ENCODE measurements at regions not wholly inside any gene's neighbourhood (a gene's known extent, or its start where the extent isn't known, plus 50 kb on each side); places are given as distances from the start of the nearest gene placed in this dataset.

GRCh38 chr11:128125723-128126122 is 461.6 kb downstream of the ETS1 start:
- intact Hi-C loops (cut with DNase I): no loop called here

GRCh38 chr11:128116885-128117284 is 470.5 kb downstream of the ETS1 start:
- intact Hi-C loops (cut with DNase I): no loop called here
- Histone ChIP-seq H3K27ac (no peak overlapping the region), H3K9me3 (no peaks in the 10 kb centered on the region), H3K4me1 (no peaks in the 10 kb centered on the region), H3K36me3 (replicated peaks in 1 of 2; ENCODE audit: insufficient read depth in 1 of 2, low read depth in 2 of 2) (no peaks in the 10 kb centered on the region), H3K4me3 (no peak overlapping the region), H3K27me3 (no peaks in the 10 kb centered on the region)
- 41 to 55% methylated on average over 7 of the region's 7 CpGs for WGBS, 2 donors
- TF ChIP-seq, protein P1, sequence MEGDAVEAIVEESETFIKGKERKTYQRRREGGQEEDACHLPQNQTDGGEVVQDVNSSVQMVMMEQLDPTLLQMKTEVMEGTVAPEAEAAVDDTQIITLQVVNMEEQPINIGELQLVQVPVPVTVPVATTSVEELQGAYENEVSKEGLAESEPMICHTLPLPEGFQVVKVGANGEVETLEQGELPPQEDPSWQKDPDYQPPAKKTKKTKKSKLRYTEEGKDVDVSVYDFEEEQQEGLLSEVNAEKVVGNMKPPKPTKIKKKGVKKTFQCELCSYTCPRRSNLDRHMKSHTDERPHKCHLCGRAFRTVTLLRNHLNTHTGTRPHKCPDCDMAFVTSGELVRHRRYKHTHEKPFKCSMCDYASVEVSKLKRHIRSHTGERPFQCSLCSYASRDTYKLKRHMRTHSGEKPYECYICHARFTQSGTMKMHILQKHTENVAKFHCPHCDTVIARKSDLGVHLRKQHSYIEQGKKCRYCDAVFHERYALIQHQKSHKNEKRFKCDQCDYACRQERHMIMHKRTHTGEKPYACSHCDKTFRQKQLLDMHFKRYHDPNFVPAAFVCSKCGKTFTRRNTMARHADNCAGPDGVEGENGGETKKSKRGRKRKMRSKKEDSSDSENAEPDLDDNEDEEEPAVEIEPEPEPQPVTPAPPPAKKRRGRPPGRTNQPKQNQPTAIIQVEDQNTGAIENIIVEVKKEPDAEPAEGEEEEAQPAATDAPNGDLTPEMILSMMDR (IDR thresholded peaks at IDR 0.05): no peak
- no peak for TF ChIP-seq POLR2A (IDR thresholded peaks at IDR 0.05)
- ATAC-seq (no peak), DNase-seq (no peak)

More at GRCh38 chr11:128125723-128126122, 461.6 kb downstream of the ETS1 start:
- Histone ChIP-seq H3K9me3 (no peaks in the 10 kb centered on the region), H3K27ac (no peak overlapping the region), H3K36me3 (replicated peaks in 1 of 2; ENCODE audit: insufficient read depth in 1 of 2, low read depth in 2 of 2) (no peaks in the 10 kb centered on the region), H3K4me1 (no peaks in the 10 kb centered on the region), H3K4me3 (no peak overlapping the region), H3K27me3 (no peaks in the 10 kb centered on the region)
- 72 to 86% methylated on average over 3 of the region's 3 CpGs for WGBS, 2 donors
- TF ChIP-seq, protein P1 (IDR thresholded peaks at IDR 0.05): no peak
- no peak for TF ChIP-seq POLR2A (IDR thresholded peaks at IDR 0.05)
- DNase-seq (no peak), ATAC-seq (no peak)

GRCh38 chr11:128116447-128116846 is 470.9 kb downstream of the ETS1 start:
- Histone ChIP-seq H3K36me3 (replicated peaks in 1 of 2; ENCODE audit: insufficient read depth in 1 of 2, low read depth in 2 of 2) (no peaks in the 10 kb centered on the region), H3K27ac (no peak overlapping the region), H3K4me3 (no peak overlapping the region), H3K4me1 (no peaks in the 10 kb centered on the region), H3K9me3 (no peaks in the 10 kb centered on the region), H3K27me3 (no peaks in the 10 kb centered on the region)
- DNase-seq (no peak), ATAC-seq (no peak)
- 70 to 71% methylated on average over 4 of the region's 4 CpGs for WGBS, 2 donors
- TF ChIP-seq, protein P1 (IDR thresholded peaks at IDR 0.05): no peak
- no peak for TF ChIP-seq POLR2A (IDR thresholded peaks at IDR 0.05)
- intact Hi-C loops (cut with DNase I): no loop called here

DNA sequence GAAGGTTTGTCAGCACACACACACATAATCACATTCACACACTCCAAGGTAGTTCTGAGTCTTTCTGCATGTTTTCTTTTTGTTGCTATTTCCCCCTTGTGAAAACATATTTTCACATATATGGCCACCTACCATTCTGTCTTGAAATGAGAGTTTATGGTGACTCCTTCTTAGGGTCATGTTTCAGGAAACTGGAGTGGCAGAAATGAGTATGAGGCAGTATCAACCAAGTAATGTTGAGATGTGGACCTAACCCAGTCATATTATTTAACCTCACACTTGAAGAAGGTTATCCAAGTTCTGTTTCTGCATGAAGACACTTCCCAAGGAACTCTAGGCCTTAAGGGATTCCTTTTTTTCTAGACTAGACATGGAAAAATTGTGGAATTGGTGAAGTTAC is 481.4 kb downstream of the ETS1 start:
- DNase-seq: no peak
- no peaks in the 10 kb centered on the region for H3K9me3 ChIP-seq
- no peak for ATAC-seq
- TF ChIP-seq, protein P1 (IDR thresholded peaks at IDR 0.05): no peak
- TF ChIP-seq POLR2A (IDR thresholded peaks at IDR 0.05): no peak
- H3K4me1 ChIP-seq: no peaks in the 10 kb centered on the region
- no peaks in the 10 kb centered on the region for H3K36me3 ChIP-seq (replicated peaks in 1 of 2; ENCODE audit: insufficient read depth in 1 of 2, low read depth in 2 of 2)
- no peak overlapping the region for H3K27ac ChIP-seq
- no peak overlapping the region for H3K4me3 ChIP-seq
- intact Hi-C loops (cut with DNase I): no loop called here
- H3K27me3 ChIP-seq: no peaks in the 10 kb centered on the region

DNA sequence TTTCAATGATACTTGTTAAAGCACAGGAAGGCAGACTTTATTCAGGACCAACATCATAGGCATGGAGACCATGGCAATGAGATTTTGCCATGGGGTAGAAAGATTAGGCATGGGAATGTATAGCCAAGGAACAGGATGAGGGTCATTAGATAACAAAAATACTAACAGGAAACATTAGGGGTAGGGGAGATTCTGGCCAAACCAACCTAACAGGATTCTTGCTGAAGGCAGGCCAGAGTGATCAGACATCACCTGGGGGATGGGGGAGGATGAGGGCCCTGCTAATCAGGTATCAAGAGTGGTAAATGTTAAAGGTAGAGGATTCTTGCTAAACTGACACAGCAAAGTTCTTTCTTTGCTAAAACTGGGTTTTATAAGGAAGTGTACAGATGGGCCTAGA is 481.8 kb downstream of the ETS1 start:
- H3K9me3 ChIP-seq: no peaks in the 10 kb centered on the region
- TF ChIP-seq, protein P1 (IDR thresholded peaks at IDR 0.05): no peak
- TF ChIP-seq POLR2A (IDR thresholded peaks at IDR 0.05): no peak
- H3K4me3 ChIP-seq: no peak overlapping the region
- H3K4me1 ChIP-seq: no peaks in the 10 kb centered on the region
- no peaks in the 10 kb centered on the region for H3K27me3 ChIP-seq
- ATAC-seq (no peak), DNase-seq (no peak)
- no peak overlapping the region for H3K27ac ChIP-seq
- H3K36me3 ChIP-seq (replicated peaks in 1 of 2; ENCODE audit: insufficient read depth in 1 of 2, low read depth in 2 of 2): no peaks in the 10 kb centered on the region
- intact Hi-C loops (cut with DNase I): no loop called here

Data from body of pancreas (tissue), 4 donors.